HuH-7.5 (cell line): ENCODE measurements at regions not wholly inside any gene's neighbourhood (a gene's known extent, or its start where the extent isn't known, plus 50 kb on each side); places are given as distances from the start of the nearest gene placed in this dataset.
"Not testable (repeated sequence)": the region's sequence is repeated elsewhere in the genome, so short reads cannot be mapped to it uniquely, and the experiment has no call there.

Experiments used
- DNase-seq: peaks from one replicate; pipeline ENCODE4 v3.0.0; 2011; ENCODE audit warnings: low spot score

DNA sequence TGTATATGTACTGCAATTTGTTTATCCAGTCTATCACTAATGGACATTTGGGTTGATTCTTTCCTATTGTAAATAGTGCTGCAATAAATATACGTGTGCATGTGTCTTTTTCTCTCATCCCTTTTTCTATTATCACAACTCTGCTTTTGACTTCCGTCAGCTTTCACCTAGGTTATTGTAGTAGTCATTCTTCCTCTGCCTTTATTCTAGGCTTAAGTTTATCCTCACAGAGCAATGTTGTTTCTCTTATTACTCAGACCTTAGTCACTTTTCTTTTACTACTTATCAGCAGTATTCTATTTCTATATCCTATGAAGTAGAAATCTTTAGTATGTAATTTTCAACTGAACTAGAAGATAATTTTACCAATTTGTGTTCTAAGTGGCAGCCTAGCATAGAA is 175.3 kb upstream of the SEMA3E start:
- no peak for DNase-seq

DNA sequence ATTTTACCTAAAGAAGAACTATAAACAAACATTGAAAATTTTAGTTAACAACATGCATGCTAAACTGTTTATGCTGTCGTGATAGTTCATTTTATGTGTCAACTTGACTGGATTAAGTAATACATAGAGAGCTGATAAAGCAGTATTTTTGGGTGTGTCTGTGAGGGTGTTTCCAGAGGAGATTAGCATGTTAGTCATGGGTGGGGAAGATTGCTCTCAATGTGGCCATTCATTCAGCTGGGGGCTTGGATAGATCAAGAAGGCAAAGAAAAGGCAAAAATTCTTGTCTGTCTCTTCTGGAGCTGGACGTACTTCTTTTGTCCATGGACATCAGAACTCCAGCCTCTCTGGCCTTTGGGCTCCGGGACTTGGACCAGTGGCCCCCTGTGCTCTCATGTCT is 172.9 kb upstream of the SEMA3E start:
- no peak for DNase-seq

DNA sequence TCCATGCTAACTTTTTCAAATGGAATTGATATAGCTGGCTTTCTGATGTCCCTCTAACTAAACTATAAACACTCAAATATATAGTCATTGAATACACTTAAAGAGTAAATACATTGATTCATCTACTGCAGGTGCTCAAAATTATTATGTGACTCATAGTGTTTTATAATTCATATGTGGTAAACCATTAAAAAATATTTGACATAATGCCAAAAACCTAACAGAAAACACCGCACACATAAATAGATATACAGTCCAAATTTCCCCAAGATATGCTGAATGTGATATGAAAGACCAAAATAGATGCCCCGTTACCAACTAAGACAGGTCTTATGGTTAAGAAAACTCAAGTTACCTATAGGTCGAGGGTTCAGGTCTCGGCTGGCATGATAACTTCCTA is 171.7 kb upstream of the SEMA3E start:
- no peak for DNase-seq

DNA sequence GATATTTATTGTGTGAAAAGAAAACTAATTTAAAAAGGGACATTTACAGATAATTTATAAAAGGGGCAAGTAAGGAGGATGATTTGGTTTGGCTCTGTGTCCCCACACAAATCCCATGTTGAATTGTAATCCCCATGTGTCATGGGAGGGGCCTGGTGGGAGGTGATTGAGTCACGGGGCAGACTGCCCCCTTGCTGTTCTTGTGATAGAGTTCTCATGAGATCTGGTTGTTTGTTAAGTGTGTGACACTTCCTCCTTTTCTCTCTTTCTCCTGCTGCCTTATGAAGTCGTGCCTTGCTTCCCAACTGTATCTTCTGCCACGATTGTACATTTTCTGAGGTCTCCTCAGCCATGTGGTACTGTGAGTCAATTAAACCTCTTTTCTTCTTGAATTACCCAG is 171.0 kb upstream of the SEMA3E start:
- DNase-seq, result no peak

DNA sequence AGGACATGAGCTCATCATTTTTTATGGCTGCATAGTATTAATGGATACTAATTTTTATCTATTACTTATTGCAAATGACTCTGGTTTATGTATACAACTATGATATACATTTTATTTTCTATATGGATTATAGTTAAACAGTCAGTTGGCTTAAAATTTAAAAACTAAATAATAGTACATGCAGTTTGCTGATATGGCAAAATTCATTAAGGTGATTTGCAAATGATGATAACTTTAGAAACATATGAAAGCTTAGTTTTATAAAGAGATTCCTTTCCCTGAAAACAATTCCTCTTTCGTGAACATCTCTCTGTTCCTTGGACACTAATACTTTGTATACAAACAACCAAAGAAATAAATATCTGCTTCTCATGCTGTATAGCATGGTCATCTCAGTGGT is 165.5 kb upstream of the SEMA3E start:
- no peak for DNase-seq

DNA sequence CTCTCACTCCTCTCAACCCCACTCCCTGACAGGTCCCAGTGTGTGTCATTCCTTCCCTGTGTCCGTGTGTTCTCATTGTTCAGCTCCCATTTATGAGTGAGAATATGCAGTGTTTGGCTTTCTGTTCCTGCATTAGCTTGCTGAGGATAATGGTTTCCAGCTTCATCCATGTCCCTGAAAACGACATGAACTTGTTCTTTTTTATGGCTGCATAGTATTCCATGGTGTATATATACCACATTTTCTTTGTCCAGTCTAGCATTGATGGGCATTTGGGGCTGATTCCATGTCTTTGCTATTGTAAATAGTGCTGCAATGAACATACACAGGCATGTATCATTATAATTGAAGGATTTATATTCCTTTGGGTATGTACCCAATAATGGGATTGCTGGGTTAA is 163.6 kb upstream of the SEMA3E start:
- not testable (repeated sequence) for DNase-seq

DNA sequence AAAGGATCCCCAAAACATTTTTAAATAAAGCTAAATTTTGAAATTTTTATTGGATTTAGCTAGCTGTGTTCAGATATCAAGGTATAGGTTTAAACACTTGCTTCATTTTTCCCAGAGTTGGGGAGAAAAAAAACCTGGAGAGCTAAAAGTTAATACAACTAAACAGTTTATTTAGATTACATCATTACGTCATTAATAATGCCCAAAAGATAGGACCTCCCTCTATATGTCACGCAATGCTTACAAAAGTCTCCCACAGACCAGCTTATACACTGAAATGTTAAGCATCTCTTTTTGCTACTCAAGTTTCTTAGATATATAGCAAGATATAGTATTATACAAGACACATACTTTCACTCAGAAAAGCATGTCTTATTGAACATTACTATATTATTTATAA is 160.0 kb upstream of the SEMA3E start:
- DNase-seq, result no peak

DNA sequence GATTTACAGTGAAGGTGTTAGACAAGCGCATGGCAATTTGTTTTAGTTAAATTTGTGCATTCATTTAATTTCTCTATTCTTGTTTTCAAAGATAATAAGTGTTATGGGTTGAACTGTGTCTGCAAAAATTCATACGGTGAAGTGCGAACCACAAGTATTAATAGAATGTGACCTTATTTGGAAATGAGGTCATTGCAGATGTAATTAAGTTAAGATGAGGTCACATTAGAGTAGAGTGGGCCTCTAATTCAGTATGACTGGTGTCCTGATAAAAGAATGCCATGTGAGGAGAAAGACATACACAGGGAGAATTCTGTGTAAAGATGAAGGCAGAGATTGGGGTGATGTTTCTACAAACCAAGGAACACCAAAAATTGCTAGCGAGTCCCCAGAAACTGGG is 158.8 kb upstream of the SEMA3E start:
- no peak for DNase-seq

DNA sequence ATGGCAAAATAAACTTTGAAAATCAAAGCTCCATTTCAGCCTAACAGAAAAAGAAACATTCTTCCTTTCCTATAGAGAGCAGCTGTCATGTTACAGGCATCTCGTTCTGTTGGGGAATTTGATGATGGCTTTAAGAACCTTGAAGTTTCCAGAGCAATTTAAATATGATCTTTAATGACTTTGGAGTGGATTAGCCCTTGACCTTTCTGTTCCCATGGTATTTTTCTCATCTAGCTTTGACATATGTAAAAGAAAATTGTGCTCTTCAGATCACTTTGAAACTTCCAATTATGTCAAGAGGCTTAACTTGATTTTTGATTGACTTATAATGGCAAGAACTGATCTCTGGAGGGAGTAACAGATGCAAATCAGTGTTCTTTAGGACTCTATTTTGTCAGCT is 157.6 kb upstream of the SEMA3E start:
- DNase-seq, result no peak

DNA sequence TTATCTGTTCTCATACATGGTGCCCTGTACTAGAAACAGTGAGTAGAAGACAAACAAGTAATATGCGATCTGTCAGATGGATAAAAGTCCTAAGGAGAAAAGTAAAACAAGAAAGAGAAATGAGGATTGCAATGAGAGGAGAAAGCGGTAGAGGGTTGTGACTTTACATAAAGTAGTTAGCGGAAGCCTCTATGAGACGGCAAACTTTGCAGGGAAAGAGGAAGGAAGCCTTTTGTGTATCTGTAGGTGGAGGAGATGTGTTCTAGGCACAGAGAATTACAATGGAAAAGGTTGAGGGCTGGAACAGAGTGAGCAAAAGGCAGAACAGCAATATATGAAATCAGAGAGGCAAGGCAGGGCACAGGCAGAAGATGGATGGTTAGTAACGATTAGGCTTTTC is 150.4 kb upstream of the SEMA3E start:
- DNase-seq, result no peak

DNA sequence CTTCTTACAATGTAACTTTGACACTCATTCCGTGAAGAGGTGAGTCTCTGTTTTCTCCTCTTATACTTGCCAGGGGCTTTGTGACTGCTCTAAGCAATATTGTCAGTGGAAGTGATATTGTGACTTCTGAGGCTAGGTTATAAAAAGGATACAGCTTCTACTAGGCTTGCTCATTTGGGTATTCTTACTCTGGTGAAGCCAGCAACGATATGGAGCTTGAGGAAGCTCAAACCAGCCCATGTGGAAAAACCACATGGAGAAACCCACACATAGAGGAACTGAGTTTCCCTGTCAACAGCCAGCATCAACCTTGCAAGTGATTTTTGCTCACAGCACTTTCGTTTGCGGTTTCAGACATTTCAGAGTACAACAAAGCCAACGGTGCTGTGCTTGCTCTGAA is 149.6 kb upstream of the SEMA3E start:
- DNase-seq, result no peak

DNA sequence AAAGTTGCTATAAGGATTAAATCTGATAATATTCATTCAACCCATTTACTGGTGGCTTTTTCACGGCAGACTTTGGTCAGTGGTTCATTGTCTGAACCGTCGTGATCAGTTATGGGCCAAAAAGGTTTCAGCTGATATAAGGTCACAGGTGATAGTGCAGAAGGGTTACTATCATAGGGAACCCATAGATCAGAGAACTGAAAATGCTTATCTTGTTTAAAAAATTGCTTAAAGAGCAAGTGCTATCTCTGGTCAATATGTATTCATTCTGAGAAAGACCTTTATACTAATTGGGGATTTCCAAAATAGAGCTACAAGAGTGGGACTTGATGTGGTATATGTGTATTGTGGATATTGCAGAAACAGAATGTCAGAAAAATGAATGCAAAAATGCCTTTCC is 147.8 kb upstream of the SEMA3E start:
- no peak for DNase-seq

DNA sequence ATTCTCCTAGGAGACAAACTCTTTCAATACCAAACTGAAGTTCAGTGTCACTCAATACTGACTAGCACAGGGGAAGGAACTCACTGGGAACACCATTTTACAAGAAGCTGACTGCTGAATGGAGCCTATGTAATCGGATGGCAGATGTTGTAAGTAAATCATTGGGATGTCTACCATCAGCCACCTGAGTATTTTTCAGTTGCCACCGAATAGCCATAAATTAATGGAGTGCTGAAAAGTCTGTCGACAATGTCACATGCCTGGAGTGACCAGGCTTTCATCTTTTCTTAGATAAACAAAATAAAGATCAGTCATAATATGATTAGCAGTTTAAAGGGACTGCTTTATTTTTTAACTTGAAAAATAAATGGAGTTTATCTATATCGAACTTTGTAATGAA is 145.9 kb upstream of the SEMA3E start:
- no peak for DNase-seq

DNA sequence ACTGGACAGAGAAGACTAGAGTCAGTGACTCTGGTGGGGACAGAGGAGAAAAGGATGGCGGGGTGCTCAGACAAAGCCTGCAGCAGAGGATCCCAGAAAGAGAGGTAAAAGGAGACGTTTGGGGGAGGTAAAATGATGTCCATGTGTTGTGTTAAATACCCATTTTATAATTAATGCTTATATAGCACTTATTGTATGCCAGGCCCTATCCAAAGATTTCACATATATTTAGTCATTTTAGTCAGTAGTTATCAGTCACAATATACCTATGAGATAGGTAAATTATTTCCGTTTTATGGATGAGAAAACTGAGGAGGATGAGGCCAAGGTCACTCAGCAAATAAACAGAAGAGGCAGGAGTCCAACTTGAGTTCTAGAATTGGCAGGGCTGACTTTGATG is 144.6 kb upstream of the SEMA3E start:
- no peak for DNase-seq

DNA sequence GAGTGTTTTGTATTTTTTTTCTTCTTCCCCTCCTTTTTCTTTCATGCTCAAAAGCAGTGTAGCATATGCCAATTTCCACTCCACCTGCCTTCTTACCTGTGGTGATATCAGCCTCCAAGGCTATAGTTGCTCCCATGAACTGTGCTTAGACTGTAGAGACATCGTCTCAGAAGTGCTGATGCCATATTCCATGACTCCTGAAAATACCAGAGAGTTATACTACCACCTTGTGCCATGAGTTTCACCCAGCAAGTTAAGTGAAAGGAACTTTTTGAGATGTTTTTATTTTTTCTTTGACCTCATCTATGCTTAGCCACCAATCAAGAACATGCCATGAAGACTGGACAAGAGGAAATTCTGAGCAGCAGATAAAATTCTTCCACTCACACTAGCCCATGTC is 142.8 kb upstream of the SEMA3E start:
- no peak for DNase-seq

DNA sequence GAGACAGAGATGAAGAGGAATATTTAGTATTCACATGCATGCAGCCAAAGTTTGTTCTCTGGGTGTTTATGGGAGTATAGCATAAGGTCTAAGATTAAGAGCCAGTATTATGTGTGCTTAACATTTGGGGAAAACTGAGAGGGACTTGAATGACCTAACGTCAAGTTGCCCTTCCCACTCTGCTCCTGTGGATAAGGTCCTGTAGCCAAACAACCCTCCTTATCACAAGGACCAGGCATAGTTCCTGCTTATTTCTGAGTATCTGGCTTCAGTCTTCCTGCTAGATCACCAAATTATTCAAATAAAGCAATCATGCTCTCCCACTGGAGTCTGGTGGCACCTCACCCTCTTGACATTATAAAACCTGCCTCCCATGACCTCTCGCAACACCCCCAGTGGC is 137.9 kb upstream of the SEMA3E start:
- no peak for DNase-seq

DNA sequence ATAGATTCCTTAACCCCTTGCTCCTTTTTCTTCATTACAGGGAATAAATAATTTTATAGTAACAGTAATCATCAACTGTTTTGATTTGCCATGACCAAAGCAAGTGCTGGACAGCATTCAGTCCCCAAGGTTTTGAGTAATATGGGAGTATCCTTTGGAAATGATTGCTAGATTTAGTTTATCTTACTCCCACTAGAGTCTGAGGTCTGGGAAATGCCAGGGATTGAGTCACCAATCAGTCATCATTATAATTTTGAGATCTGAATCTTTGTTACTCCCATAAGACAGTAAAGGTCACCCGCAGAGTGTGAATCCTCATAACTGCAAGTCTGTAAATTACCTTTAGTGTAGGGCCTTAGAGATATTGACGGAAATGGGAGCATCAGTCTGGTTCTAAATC is 133.7 kb upstream of the SEMA3E start:
- no peak for DNase-seq

DNA sequence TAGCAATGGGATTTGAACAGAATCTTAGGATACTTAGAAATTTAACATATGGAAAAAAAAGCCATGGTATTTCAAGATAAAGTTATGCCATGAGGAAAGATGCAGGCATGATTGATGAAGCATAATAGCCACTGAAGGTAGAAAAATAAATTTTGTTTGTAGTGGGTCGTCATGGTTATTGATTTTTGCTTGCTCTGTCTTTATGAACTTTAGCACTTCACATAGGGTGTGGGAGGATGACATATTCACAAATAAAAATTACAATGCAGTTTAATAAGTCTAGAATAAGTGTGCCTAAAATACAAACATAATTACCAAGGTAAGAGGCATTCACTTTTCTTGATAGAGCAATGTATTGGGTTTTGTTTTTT is 129.1 kb upstream of the SEMA3E start:
- peak; percentile 6 for DNase-seq

DNA sequence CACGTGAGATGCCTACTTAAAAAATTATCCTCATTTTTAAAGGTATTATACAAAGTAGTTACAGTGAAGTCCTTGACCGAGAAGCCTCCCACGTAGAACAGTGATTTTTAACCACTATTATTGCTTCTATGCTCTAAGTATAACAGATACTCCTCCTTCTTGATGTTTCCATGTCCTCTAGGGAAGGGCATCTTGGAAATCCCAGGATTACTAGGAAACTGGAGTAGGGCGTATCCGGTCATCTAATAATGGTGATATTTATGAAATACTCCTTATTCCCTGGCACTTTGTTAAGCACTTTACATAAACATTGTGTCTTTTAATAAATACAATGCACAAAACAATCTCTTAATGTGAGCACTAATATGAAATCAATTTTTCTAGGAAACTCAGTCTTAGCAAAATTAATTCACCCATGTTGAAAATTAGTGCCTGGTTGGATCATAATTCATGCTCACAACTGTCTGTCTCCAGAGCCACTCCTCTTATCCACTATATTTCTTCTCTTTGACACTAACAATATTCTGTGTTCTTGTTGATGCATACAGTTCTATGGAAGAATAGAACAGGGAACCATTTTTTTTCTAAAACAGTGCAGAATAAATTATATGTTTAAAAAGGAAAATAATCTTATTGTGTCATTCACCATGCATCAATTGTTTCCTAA is 128.6 kb upstream of the SEMA3E start:
- DNase-seq, result no peak

DNA sequence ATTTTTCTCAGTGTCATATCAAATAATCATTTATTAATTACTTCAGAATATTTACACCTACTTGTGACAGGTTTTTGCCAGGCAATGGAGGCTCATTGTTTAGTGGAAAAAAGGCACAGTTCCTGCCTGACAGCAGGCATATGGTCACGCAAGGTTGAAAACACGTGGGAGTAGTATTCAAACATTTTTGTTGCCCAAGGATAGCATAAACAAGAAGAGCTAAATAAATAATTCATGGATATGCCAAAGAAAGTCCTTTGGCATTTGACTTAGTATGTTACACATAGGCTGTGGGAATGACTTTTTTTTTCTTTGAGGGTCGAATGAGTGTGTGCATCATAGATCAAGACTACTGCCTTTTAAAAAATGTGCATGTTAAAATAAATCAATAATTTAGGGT is 120.5 kb upstream of the SEMA3E start:
- DNase-seq, result no peak

DNA sequence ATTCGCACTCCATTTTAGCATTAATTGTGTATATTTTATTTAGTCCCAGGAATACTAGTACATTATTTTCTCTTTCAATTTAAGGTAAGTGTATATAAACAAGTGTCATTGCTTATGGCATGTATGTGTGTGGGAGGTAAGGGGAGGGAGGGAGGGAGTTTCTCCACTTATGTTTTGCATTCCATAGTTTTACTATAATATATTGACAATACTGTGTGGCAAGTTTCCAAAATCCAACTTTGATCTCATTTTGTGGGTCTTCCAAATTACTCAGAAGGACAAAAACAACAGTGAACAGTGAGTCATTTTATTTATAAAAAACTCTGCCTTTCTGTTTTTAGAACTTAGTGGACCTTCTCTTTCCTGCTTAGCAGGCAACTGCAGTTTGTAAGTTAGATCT is 102.3 kb upstream of the SEMA3E start:
- no peak for DNase-seq

DNA sequence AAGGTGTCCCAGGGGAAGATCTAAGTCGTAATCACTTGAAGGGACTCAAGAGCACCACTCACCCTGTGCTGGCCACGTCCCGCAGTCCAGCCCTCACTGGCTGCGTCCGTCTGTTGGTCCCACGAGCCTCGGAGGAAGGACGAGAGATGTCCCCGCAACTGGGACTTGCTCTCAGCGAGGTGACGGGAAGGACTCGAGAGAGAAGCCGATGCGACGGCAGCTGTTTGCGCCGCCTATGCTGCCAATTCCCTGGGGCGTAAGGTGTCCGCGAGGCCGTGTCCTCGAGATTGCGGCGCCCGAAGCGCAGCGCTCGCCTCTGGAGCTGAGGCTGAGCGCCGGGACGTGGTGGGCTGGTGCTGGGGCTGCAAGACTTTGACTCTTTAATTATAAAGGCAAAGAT is 100.6 kb upstream of the SEMA3E start:
- DNase-seq, result no peak

DNA sequence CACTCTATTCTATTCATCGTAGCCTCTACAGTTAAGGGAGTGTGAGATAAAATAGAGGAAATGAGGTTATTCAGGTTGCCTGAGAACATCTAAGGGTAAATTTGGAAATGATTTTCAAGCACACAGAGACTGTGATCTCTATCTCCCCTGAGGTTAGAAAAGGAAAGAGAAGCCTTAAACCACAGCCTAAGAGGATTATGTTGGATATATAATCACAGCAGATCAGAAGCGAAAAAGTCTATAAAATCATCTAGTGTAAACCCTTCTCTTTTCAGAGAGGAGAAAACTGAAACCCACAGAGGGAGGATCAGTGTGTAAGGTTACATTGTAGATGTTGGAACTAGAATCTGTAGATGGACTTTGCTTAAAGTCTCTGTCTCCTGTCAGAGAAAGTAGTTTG is 90.6 kb upstream of the SEMA3E start:
- no peak for DNase-seq

DNA sequence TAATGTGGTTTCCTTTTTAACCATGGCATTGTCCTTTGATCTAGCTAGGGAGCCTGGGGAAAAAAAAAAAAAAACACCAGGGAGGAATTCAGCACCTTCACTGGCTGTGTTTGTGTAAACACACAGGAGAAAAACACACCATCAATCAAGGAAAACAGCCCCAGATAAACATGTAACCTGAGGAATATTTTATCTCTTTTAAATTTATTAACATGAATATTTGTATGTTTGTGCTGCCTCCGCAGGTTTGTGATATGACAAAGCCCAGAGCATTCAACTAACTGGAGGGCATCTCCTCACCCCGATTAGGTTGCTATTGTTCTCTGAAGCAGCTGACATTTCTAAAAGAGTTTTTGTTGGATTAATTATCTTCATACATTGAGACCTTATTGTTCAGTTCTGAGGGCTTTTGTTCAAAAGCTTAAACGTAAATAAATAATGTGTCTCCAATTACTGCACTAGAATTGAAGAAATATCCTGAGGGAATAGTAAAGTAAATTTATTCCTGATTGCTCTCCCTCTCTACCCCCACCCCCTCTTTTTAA is 89.4 kb upstream of the SEMA3E start:
- no peak for DNase-seq

DNA sequence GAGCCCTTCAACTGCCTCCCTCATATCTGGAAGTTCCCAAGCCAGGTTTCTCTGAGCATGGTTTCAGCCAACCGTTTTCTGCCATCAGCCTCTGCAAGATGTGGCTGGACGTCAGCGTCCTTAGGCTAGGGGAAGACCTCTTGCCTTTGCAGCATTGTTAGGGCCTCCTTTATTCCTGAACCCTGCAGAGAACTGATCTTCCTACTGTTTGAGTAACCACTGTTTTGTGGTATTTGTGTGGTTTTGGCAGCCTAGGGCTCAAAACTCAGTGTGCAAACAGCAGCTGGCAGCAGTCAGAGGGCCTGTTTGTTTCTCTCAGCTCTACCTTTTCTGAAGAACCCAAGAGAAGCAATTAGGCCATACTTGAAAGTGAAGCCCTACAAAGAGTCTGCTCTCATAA is 83.4 kb upstream of the SEMA3E start:
- DNase-seq, result no peak
